Gastrocnemius medialis (tissue), 4 donors: ENCODE measurements at regions not wholly inside any gene's neighbourhood (a gene's known extent, or its start where the extent isn't known, plus 50 kb on each side); places are given as distances from the start of the nearest gene placed in this dataset.

Experiments used
- ATAC-seq, 2 donors: fragments of 150-250 bp; one replicate each; pipeline ENCODE4 v1.9.1; 2016
- DNase-seq, 2 donors: peaks; one replicate each; pipeline ENCODE4 v3.0.0-alpha.2; 2019
- H3K27ac ChIP-seq, 4 donors: fragments of 200-600 bp; sonication (generic); 1 replicate in 1 of 4; 2 replicates in 3 of 4; pipeline ENCODE4 v1.5.1; 2016 to 2018; ENCODE audit warnings: mild to moderate bottlenecking in 2 of 4, moderate library complexity in 1 of 4
- H3K27me3 ChIP-seq, 3 donors: fragments of 200-600 bp; sonication (generic) in 2 of 3; 1 replicate in 1 of 3; 2 replicates in 2 of 3; pipeline versions ENCODE4 v1.5.1 to v1.6.0; 2016 to 2019; ENCODE audit warnings: mild to moderate bottlenecking in 1 of 3, moderate library complexity in 1 of 3
- H3K36me3 ChIP-seq, 2 donors: fragments of 200-600 bp; sonication (generic) in 1 of 2; one replicate each; pipeline ENCODE4 v1.5.1; 2017 to 2018
- H3K4me1 ChIP-seq, 2 donors: fragments of 200-600 bp; sonication (generic) in 1 of 2; one replicate each; pipeline ENCODE4 v1.5.1; 2016 to 2017; ENCODE audit warnings: mild to moderate bottlenecking in 2 of 2
- H3K4me3 ChIP-seq, 4 donors: fragments of 200-600 bp; sonication (generic) in 3 of 4; 1 replicate in 1 of 4; 2 replicates in 3 of 4; pipeline ENCODE4 v1.5.1; 2016 to 2019; ENCODE audit warnings: mild to moderate bottlenecking in 2 of 4
- H3K9me3 ChIP-seq, 3 donors: fragments of 200-600 bp; sonication (generic) in 2 of 3; 1 replicate in 1 of 3; 2 replicates in 2 of 3; pipeline ENCODE4 v1.5.1; 2016 to 2019
- CTCF ChIP-seq, 5 experiments: fragments of 450-650 bp in 3 of 5; fragments of 200-600 bp in 2 of 5; sonication (generic) in 2 of 5; IDR thresholded peaks in 4 of 5; conservative IDR thresholded peaks in 1 of 5; 1 replicate in 4 of 5; 2 replicates in 1 of 5; pipeline ENCODE4 v1.5.1; 2016 to 2019; ENCODE audit warnings: antibody characterized with exemption in 5 of 5, mild to moderate bottlenecking in 3 of 5, moderate library complexity in 3 of 5
- POLR2A ChIP-seq, 2 donors: fragments of 450-650 bp; IDR thresholded peaks; one replicate each; pipeline ENCODE4 v1.6.1; 2017; ENCODE audit warnings: antibody characterized with exemption in 2 of 2, mild to moderate bottlenecking in 2 of 2, moderate library complexity in 2 of 2
- in situ Hi-C, 4 donors: fragments of 200-750 bp; cut with MboI; loops; one replicate each; pipeline versions ENCODE4 v1.15.0 to v1.8.0; 2017; ENCODE audit warnings: low sequenced_read_pairs in 4 of 4
- intact Hi-C: fragments of 100-400 bp; cut with DNase I; formaldehyde crosslinking; loops from one replicate; pipeline ENCODE4 v1.15.1; 2023; ENCODE audit warnings: low total_unique reads

GRCh38 chr3:127370906-127371305 is 83.1 kb upstream of the PRR20G start:
- DNase-seq (no peak), ATAC-seq (no peak)
- H3K27me3 ChIP-seq: peaks cover 0 to 5% (median 0%) of the 10 kb centered on the region in 3 donors
- H3K9me3 ChIP-seq: no peaks in the 10 kb centered on the region
- H3K4me3 ChIP-seq: no peak overlapping the region
- intact Hi-C loops: no loop called here
- no peak overlapping the region for H3K27ac ChIP-seq
- in situ Hi-C loops: no loop called here
- no peak for TF ChIP-seq POLR2A (IDR thresholded peaks at IDR 0.05)
- no peak for TF ChIP-seq CTCF (IDR thresholded peaks at IDR 0.05 in 4 of 5, conservative IDR thresholded peaks at IDR 0.05 in 1 of 5)
- no peaks in the 10 kb centered on the region for H3K36me3 ChIP-seq
- H3K4me1 ChIP-seq: no peaks in the 10 kb centered on the region

DNA sequence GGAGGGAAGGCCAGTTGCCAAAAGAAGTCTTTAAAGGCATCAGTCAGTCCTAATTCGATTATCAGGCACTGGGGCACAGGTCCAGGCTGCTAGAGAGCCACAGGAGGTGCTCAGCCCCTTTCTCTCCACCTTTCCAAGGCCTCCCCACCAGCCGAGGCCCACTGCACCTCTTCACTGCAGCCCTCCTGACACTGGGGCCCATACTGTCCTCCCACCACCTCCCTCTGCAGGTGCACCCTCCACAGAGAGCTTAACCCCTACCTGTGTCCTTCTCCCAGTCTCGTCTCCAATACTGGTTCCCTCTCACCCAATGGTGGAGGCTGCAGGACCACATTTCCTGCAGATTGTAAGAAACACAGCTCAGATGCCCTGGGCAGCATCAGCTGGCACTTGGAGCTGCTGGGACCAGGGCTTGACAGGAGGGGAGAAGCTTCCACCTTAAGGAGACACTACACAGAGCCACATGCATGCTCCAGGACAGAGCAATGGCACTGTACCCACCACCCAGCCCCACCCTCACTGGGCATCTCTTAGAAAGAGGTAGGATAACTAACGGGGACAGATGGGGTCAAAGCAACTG is 81.6 kb upstream of the PRR20G start:
- no peak for DNase-seq
- no peaks in the 10 kb centered on the region for H3K4me1 ChIP-seq
- TF ChIP-seq POLR2A (IDR thresholded peaks at IDR 0.05) (no peak), CTCF (IDR thresholded peaks at IDR 0.05 in 4 of 5, conservative IDR thresholded peaks at IDR 0.05 in 1 of 5) (no peak)
- in situ Hi-C loops: no loop called here
- H3K27ac ChIP-seq: no peak overlapping the region
- no peaks in the 10 kb centered on the region for H3K36me3 ChIP-seq
- intact Hi-C loops: no loop called here
- H3K4me3 ChIP-seq: no peak overlapping the region
- no peak for ATAC-seq
- no peaks in the 10 kb centered on the region for H3K9me3 ChIP-seq
- peaks cover 0 to 5% (median 0%) of the 10 kb centered on the region in 3 donors for H3K27me3 ChIP-seq

DNA sequence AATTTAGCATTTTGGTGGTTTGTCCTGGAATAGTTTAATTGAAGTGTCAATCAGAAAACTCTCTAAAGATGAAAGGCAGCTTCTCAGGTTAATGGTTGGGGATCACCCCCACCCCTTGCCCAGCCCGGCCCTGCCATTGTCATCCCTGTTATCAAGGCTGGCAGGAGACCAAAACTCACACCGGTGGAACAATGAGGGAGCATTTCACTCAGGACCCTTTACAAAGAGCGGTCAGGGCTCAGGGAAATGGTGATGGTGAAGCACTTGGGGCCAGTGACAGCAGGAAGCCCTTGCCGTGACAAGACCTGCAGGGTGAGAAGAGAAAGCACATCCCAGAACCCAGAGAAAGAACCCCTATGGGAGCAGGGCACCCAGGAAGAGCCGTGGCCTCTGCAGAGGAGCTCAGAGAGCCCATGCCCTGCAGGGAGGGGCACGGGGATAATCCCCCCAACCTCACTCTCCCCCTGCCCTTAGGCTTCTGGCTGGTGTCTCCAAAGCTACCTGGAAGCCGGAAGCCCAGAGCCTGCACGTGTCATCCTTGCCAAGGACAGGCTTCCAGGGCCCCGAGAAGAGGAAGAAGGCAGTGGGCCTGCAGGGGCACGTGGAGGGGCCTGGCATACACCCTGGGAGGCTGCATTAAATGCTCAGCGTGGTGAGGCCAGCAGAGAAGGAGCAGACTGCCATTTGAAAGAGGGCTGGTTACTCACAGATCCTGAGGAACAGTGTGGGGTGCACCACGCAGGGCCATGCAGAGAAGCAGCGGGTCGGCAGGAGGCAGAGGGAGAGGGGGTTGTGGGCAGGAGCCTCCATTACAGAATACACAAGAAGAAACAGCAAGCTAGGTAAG is 80.6 kb upstream of the PRR20G start:
- peaks cover 0 to 8% (median 0%) of the 10 kb centered on the region in 3 donors for H3K27me3 ChIP-seq
- in situ Hi-C loops: no loop called here
- intact Hi-C loops: no loop called here
- H3K4me3 ChIP-seq: no peak overlapping the region
- ATAC-seq: no peak
- DNase-seq: no peak
- no peak overlapping the region for H3K27ac ChIP-seq
- no peaks in the 10 kb centered on the region for H3K9me3 ChIP-seq
- H3K4me1 ChIP-seq: no peaks in the 10 kb centered on the region
- H3K36me3 ChIP-seq: no peaks in the 10 kb centered on the region
- TF ChIP-seq POLR2A (IDR thresholded peaks at IDR 0.05): no peak

- no peaks in the 10 kb centered on the region for H3K36me3 ChIP-seq
- no peak for TF ChIP-seq CTCF (IDR thresholded peaks at IDR 0.05 in 4 of 5, conservative IDR thresholded peaks at IDR 0.05 in 1 of 5)
- TF ChIP-seq POLR2A (IDR thresholded peaks at IDR 0.05): no peak
- H3K4me3 ChIP-seq: no peak overlapping the region
- intact Hi-C loops (no loop called here), in situ Hi-C loops (no loop called here)
- ATAC-seq: no peak
- no peak overlapping the region for H3K27ac ChIP-seq
- H3K4me1 ChIP-seq: no peaks in the 10 kb centered on the region
- peaks cover 0 to 8% (median 0%) of the 10 kb centered on the region in 3 donors for H3K27me3 ChIP-seq
- DNase-seq: no peak
- no peaks in the 10 kb centered on the region for H3K9me3 ChIP-seq
These were observed 79.7 kb upstream of the PRR20G start for GRCh38 chr3:127367593-127367992.

- Histone ChIP-seq H3K27me3 (peaks cover 0 to 8% (median 0%) of the 10 kb centered on the region in 3 donors), H3K9me3 (no peaks in the 10 kb centered on the region), H3K4me1 (no peaks in the 10 kb centered on the region), H3K27ac (no peak overlapping the region), H3K36me3 (no peaks in the 10 kb centered on the region), H3K4me3 (no peak overlapping the region)
- TF ChIP-seq CTCF (IDR thresholded peaks at IDR 0.05 in 4 of 5, conservative IDR thresholded peaks at IDR 0.05 in 1 of 5) (no peak), POLR2A (IDR thresholded peaks at IDR 0.05) (no peak)
- ATAC-seq: no peak
- intact Hi-C loops (no loop called here), in situ Hi-C loops (no loop called here)
- DNase-seq: no peak
These were observed 78.5 kb upstream of the PRR20G start for GRCh38 chr3:127366383-127366782.
